ENCODE measurements at regions not wholly inside any gene's neighbourhood (a gene's known extent, or its start where the extent isn't known, plus 50 kb on each side); places are given as distances from the start of the nearest gene placed in this dataset.

- H3K4me3 ChIP-seq (ENCODE audit: control insufficient read depth, low read depth, low read length), result no peak overlapping the region
- no peak for DNase-seq (ENCODE audit: low read depth)
- TF ChIP-seq, protein P1, sequence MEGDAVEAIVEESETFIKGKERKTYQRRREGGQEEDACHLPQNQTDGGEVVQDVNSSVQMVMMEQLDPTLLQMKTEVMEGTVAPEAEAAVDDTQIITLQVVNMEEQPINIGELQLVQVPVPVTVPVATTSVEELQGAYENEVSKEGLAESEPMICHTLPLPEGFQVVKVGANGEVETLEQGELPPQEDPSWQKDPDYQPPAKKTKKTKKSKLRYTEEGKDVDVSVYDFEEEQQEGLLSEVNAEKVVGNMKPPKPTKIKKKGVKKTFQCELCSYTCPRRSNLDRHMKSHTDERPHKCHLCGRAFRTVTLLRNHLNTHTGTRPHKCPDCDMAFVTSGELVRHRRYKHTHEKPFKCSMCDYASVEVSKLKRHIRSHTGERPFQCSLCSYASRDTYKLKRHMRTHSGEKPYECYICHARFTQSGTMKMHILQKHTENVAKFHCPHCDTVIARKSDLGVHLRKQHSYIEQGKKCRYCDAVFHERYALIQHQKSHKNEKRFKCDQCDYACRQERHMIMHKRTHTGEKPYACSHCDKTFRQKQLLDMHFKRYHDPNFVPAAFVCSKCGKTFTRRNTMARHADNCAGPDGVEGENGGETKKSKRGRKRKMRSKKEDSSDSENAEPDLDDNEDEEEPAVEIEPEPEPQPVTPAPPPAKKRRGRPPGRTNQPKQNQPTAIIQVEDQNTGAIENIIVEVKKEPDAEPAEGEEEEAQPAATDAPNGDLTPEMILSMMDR (conservative IDR thresholded peaks at IDR 0.05; ENCODE audit: control insufficient read depth, insufficient read depth, low read depth, low read length), result no peak
Measured at GRCh38 chr2:43124687-43125057, 101.7 kb downstream of the ZFP36L2 start.

GRCh38 chr2:43123981-43124686 is 102.3 kb downstream of the ZFP36L2 start:
- H3K4me3 ChIP-seq (ENCODE audit: control insufficient read depth, low read depth, low read length), result no peak overlapping the region
- DNase-seq (ENCODE audit: low read depth), result no peak
- TF ChIP-seq, protein P1 (conservative IDR thresholded peaks at IDR 0.05; ENCODE audit: control insufficient read depth, insufficient read depth, low read depth, low read length), result no peak

DNA sequence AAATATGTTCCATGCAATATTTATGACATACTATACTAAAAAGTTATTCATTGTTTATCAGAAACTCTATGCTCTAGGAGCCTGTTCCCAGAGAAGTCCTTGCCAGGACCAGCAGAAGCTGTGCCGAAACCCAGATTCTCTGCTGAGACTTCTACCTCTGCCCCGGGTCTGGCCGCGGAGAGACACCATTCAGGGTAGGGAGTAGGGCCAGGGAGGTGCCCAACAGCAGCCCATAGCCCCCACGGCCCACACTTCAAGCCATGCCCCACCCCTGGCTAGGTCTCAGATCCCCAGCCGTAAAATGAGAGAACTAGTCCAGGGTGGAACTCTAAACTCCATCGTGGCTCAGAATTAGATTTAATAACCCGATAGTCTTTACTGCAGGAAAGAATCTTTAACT is 102.9 kb downstream of the ZFP36L2 start:
- DNase-seq (ENCODE audit: low read depth), result no peak
- H3K4me3 ChIP-seq (ENCODE audit: control insufficient read depth, low read depth, low read length), result no peak overlapping the region
- TF ChIP-seq, protein P1 (conservative IDR thresholded peaks at IDR 0.05; ENCODE audit: control insufficient read depth, insufficient read depth, low read depth, low read length), result no peak

DNA sequence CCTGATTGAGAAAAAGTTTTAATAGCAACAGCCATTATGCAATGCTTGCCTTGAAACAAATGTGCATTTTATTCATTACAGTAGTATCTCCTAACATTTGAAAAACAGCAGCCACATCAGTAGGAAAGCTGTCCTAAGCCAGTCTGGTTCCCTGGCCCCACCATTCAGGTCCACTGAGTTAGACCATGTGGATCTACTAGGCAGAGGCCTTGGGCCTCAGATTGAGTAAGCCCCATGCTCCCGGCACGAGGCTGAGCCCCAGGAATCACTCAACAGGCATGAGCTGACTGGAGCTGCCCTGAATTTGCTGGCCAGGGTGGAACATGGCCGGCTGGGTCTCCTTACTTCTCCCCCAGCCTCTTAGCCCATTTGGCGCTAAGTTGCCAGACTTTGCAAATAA is 103.4 kb downstream of the ZFP36L2 start:
- no peak overlapping the region for H3K4me3 ChIP-seq (ENCODE audit: control insufficient read depth, low read depth, low read length)
- no peak for DNase-seq (ENCODE audit: low read depth)
- TF ChIP-seq, protein P1 (conservative IDR thresholded peaks at IDR 0.05; ENCODE audit: control insufficient read depth, insufficient read depth, low read depth, low read length), result no peak

DNA sequence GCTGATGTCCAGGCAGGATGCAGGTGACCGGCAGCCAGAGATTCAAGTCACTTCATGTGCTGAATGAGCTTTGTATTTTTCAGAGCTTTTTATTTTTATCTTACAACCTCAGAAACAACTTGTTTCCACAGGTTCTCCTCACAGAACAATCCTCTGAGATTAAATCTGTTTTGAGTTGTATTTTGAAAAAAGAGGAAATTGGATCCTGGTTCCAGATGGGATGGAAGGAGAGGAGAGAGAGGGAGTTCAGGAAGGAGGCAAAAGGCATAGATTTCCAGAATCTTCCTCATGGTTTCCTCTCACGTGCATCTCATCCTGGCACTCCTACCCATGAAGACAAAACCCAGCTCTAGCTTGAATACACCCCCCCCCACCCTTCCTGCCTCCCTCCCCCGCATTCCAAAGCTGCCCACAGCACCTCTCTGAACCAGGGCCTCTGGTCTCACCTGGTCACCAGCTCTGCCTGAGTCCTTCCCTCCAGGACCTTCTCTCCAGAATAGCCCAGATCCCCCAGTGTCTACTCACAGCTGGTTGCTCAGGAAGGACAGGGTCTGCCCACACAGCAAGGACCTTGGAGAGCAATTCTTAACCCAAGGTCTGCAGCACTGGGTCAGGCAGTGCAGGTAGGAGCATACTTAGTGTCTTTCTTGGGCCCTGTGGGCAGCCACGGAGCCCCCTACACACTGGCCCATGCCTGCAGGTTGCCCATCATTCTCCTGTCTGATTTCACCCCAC is 104.7 kb downstream of the ZFP36L2 start:
- TF ChIP-seq, protein P1 (conservative IDR thresholded peaks at IDR 0.05; ENCODE audit: control insufficient read depth, insufficient read depth, low read depth, low read length), result no peak
- DNase-seq (ENCODE audit: low read depth), result no peak
- H3K4me3 ChIP-seq (ENCODE audit: control insufficient read depth, low read depth, low read length), result no peak overlapping the region

DNA sequence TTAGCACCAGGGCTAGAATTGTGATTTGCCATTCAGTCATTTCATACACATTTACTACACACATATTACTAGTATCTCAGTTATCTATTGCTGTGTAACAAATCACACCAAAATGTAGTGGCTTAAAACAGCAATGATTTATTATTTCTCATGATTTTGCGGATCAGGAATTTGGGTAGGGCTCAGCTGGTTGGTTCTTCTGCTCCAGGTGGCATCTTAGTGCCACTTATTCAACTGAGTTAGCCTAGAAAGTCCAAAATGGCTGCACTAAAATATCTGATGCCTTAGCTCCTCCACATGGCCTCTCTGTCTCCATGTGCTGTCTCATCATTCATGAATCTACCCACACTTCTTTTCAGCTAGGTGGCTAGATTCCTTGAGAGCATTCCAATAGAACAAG is 107.1 kb downstream of the ZFP36L2 start:
- H3K4me3 ChIP-seq (ENCODE audit: control insufficient read depth, low read depth, low read length), result no peak overlapping the region
- DNase-seq (ENCODE audit: low read depth), result no peak
- TF ChIP-seq, protein P1 (conservative IDR thresholded peaks at IDR 0.05; ENCODE audit: control insufficient read depth, insufficient read depth, low read depth, low read length), result no peak

All from fibroblast of mammary gland (primary cell).